NT2/D1 (cell line): ENCODE measurements at regions not wholly inside any gene's neighbourhood (a gene's known extent, or its start where the extent isn't known, plus 50 kb on each side); places are given as distances from the start of the nearest gene placed in this dataset.

Experiments used
- YY1 ChIP-seq: IDR thresholded peaks from 2 replicates; pipeline ENCODE4 v1.6.1; 2011; ENCODE audit not compliant: insufficient read length, insufficient read depth
- ZNF274 ChIP-seq: IDR thresholded peaks from 2 replicates; pipeline ENCODE4 v1.6.1; 2011; ENCODE audit warnings: mild to moderate bottlenecking, low read depth, low read length

DNA sequence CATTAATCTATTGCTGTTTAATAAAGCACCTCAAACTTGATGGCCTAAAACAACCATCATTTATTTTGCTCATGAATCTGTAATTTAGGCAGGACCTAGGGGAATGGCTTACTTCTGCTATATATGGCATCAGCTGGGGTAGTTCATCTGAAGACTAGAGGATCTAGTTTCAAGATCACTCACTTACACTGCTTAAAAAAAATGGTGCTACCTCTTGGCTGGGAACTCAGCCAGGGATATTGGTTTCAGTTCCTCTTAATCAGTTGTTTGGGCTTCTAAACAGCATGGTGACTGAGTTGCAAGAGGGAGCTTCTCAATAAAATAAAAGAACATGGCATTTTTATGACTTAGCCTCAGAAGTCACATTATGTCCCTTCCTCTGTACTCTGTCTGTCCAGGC, 142.0 kb downstream of the FAM114A2 start:
- TF ChIP-seq YY1: no peak
- no peak for TF ChIP-seq ZNF274
